ENCODE measurements at regions not wholly inside any gene's neighbourhood (a gene's known extent, or its start where the extent isn't known, plus 50 kb on each side); places are given as distances from the start of the nearest gene placed in this dataset.

- peak in 1 of 2 experiments; percentile 1 for DNase-seq
Measured at GRCh38 chr9:87259543-87260518, 237.8 kb upstream of the DAPK1 start.

GRCh38 chr9:87263291-87263690 lies 234.4 kb upstream of the DAPK1 start:
- peak in 1 of 2 experiments; percentile 0 for DNase-seq

GRCh38 chr9:87266697-87267096 lies 231.0 kb upstream of the DAPK1 start:
- DNase-seq = no peak

GRCh38 chr9:87267251-87268070 lies 230.2 kb upstream of the DAPK1 start:
- DNase-seq = no peak

GRCh38 chr9:87269296-87270176 lies 228.1 kb upstream of the DAPK1 start:
- no peak for DNase-seq

GRCh38 chr9:87270221-87270847 lies 227.3 kb upstream of the DAPK1 start:
- DNase-seq = no peak

- DNase-seq = no peak
Measured at GRCh38 chr9:87270848-87271234, 226.8 kb upstream of the DAPK1 start.

- no peak for DNase-seq
Measured at GRCh38 chr9:87271696-87272477, 225.8 kb upstream of the DAPK1 start.

- DNase-seq = no peak
Measured at GRCh38 chr9:87275047-87275725, 222.5 kb upstream of the DAPK1 start.

- DNase-seq = no peak
Measured at GRCh38 chr9:87276327-87276841, 221.3 kb upstream of the DAPK1 start.

- no peak for DNase-seq
Measured at GRCh38 chr9:87276851-87277261, 220.8 kb upstream of the DAPK1 start.

GRCh38 chr9:87277346-87277745 lies 220.3 kb upstream of the DAPK1 start:
- no peak for DNase-seq

GRCh38 chr9:87278971-87279733 lies 218.5 kb upstream of the DAPK1 start:
- DNase-seq = no peak

- no peak for DNase-seq
Measured at GRCh38 chr9:87280421-87280820, 217.2 kb upstream of the DAPK1 start.

GRCh38 chr9:87282538-87282937 lies 215.1 kb upstream of the DAPK1 start:
- DNase-seq = no peak

GRCh38 chr9:87283585-87283984 lies 214.1 kb upstream of the DAPK1 start:
- DNase-seq = no peak

GRCh38 chr9:87285183-87285850 lies 212.3 kb upstream of the DAPK1 start:
- no peak for DNase-seq

GRCh38 chr9:87286506-87286905 lies 211.2 kb upstream of the DAPK1 start:
- no peak for DNase-seq
